Right lobe of liver (tissue), 6 donors: ENCODE measurements at regions not wholly inside any gene's neighbourhood (a gene's known extent, or its start where the extent isn't known, plus 50 kb on each side); places are given as distances from the start of the nearest gene placed in this dataset.

Experiments used
- ATAC-seq, 4 donors: fragments of 200-7000 bp; cut with Tn5 transposase; one replicate each; pipeline ENCODE4 v1.9.1; 2020; ENCODE audit warnings: mild to moderate bottlenecking in 4 of 4, moderate library complexity in 4 of 4
- DNase-seq, 3 donors: peaks; one replicate each; pipeline ENCODE4 v3.0.0-alpha.2; 2020
- H3K27ac ChIP-seq, 3 donors: fragments of 200-600 bp; one replicate each; pipeline ENCODE4 v1.8.0; 2022
- H3K27me3 ChIP-seq, 2 donors: fragments of 200-600 bp; one replicate each; pipeline ENCODE4 v1.8.0; 2022
- H3K36me3 ChIP-seq, 4 donors: fragments of 200-600 bp; sonication (generic) in 1 of 4; one replicate each; pipeline versions ENCODE4 v1.5.1 to v1.8.0; 2017 to 2022; ENCODE audit warnings: control low read depth in 1 of 4
- H3K4me1 ChIP-seq, 4 donors: fragments of 200-600 bp; sonication (generic) in 1 of 4; one replicate each; pipeline versions ENCODE4 v1.5.1 to v1.8.0; 2017 to 2022; ENCODE audit warnings: control low read depth in 1 of 4
- H3K4me3 ChIP-seq, 3 donors: fragments of 200-600 bp; one replicate each; pipeline ENCODE4 v1.8.0; 2022
- H3K9me3 ChIP-seq, 4 donors: fragments of 200-600 bp; sonication (generic) in 1 of 4; one replicate each; pipeline versions ENCODE4 v1.5.1 to v1.8.0; 2017 to 2022; ENCODE audit warnings: control low read depth in 1 of 4
- POLR2A ChIP-seq: fragments of 450-650 bp; IDR thresholded peaks from one replicate; pipeline ENCODE4 v1.6.1; 2017; ENCODE audit warnings: antibody characterized with exemption, mild to moderate bottlenecking
- WGBS: methylation state at CpG from one replicate; pipeline ENCODE4 v1.1.6; 2018; ENCODE audit warnings: low coverage, low lambda C conversion rate; ENCODE audit not compliant: insufficient coverage; ENCODE audit errors: missing lambda C conversion rate; 5-methylcytosine and 5-hydroxymethylcytosine counted together
- intact Hi-C, 2 donors: fragments of 100-400 bp; cut with DNase I; formaldehyde crosslinking; loops; one replicate each; pipeline versions ENCODE4 v1.11.2 to v1.14.1; 2022
- TF ChIP-seq, protein P1 (sequence below), 4 donors: fragments of 200-600 bp in 3 of 4; fragments of 450-650 bp in 1 of 4; IDR thresholded peaks; one replicate each; pipeline versions ENCODE4 v1.5.1 to v1.8.0; 2016 to 2022; ENCODE audit warnings: antibody characterized with exemption in 4 of 4, mild to moderate bottlenecking in 2 of 4
- donor health status: DM: no; HTN: yes; CAD: no.
- donor health status: DM: no; HTN: no; CAD: no.
- donor health status: DM: no; HTN: no; CAD: no.
- donor health status: DM: no; HTN: yes; CAD: no.
- donor health status: DM: no; HTN: yes; CAD: no.

DNA sequence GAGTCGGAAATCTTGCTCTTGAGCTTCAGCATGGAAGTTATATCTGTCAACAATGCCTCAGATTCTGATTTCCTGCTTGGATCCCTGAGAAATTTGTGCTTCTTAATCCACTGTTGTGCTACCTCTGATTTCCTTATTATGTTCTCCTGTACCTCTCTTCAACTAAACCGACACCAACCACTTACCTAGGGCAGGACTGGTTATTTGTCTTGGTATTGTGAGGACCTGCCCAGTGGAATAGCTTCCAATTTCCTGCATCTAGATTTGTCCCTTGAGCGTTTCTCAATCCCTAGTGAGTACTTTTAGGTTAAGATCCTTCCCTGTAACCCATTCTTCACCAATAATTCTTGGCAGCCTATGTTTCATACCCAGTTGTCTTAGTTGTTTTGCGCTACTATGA is 720.5 kb upstream of the ZNF385D start:
- H3K36me3 ChIP-seq = no peaks in the 10 kb centered on the region
- 35% methylated on average over 4 of the region's 4 CpGs for WGBS
- H3K9me3 ChIP-seq = no peaks in the 10 kb centered on the region
- no peaks in the 10 kb centered on the region for H3K27me3 ChIP-seq
- no peak overlapping the region for H3K27ac ChIP-seq
- H3K4me1 ChIP-seq = no peaks in the 10 kb centered on the region
- intact Hi-C loops = no loop called here
- ATAC-seq (no peak), DNase-seq (no peak)
- H3K4me3 ChIP-seq = no peak overlapping the region
- TF ChIP-seq POLR2A = no peak
- TF ChIP-seq, protein P1, sequence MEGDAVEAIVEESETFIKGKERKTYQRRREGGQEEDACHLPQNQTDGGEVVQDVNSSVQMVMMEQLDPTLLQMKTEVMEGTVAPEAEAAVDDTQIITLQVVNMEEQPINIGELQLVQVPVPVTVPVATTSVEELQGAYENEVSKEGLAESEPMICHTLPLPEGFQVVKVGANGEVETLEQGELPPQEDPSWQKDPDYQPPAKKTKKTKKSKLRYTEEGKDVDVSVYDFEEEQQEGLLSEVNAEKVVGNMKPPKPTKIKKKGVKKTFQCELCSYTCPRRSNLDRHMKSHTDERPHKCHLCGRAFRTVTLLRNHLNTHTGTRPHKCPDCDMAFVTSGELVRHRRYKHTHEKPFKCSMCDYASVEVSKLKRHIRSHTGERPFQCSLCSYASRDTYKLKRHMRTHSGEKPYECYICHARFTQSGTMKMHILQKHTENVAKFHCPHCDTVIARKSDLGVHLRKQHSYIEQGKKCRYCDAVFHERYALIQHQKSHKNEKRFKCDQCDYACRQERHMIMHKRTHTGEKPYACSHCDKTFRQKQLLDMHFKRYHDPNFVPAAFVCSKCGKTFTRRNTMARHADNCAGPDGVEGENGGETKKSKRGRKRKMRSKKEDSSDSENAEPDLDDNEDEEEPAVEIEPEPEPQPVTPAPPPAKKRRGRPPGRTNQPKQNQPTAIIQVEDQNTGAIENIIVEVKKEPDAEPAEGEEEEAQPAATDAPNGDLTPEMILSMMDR (IDR thresholded peaks at IDR 0.05) = no peak

DNA sequence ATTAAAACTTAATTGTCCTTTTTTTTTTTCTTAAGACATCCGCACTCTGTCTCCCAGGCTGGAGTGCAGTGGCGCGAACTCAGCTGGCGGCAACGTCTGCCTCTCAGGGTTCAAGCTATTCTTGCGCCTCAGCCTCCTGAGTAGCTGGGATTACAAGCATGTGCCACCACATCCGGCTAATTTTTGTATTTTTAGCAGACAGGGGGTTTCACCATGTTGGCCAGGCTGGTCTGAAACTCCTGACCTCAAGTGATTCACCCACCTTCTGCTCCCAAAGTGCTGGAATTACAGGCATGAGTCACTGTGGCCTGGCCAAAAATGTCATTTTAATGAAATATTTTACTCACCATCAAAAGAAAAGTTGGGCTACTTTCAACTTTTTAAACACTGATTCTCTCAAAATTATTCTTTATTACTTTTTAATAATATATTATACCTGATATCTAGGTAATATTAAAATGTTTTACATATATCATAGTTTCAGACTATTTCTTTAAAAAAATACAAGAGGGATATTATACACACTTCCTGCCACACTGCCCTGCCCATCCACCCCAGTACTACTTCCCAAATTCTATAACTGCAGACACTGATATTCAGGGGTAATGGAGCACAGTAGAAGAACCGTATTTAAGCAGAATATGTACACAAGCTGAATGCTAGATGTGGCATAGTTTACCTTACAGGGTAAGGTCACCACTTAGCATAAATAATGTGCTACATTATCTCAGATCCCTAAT is 723.9 kb upstream of the ZNF385D start:
- intact Hi-C loops = no loop called here
- no peak for ATAC-seq
- TF ChIP-seq, protein P1 (IDR thresholded peaks at IDR 0.05) = no peak
- TF ChIP-seq POLR2A = no peak
- 55% methylated on average over 7 of the region's 8 CpGs for WGBS
- H3K4me3 ChIP-seq = no peak overlapping the region
- H3K9me3 ChIP-seq = no peaks in the 10 kb centered on the region
- H3K27ac ChIP-seq = no peak overlapping the region
- H3K4me1 ChIP-seq = no peaks in the 10 kb centered on the region
- DNase-seq = no peak
- no peaks in the 10 kb centered on the region for H3K27me3 ChIP-seq
- H3K36me3 ChIP-seq = no peaks in the 10 kb centered on the region

DNA sequence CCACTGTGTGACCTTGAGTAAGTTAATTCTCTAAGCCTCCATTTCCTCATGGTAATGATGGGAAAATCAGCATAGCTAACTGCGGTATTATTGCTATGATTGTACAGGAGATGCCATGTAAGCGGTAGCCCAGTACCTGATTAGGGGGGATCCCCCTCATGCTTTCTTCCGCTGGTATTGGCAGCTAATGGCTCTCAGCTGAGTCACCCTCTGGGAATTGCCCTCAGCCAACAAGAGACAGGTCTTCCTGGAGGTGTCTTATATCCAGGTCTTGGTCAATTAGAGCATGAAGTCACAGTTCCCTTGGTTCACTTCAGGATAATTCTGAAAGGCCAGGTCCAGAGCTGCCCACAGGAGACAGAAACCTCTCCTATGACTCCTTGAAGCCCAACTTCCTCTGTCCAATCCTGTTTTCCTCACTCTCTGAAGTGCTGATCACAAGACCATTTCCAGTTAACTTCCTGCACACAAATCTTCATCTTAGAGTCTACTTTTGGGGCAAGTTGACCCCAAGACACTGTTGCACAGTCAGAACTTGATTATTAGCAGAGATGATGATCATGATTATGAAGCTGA is 724.7 kb upstream of the ZNF385D start:
- TF ChIP-seq, protein P1 (IDR thresholded peaks at IDR 0.05) = no peak
- no peak for TF ChIP-seq POLR2A
- Histone ChIP-seq H3K4me3 (no peak overlapping the region), H3K9me3 (no peaks in the 10 kb centered on the region), H3K36me3 (no peaks in the 10 kb centered on the region), H3K27me3 (no peaks in the 10 kb centered on the region), H3K27ac (no peak overlapping the region), H3K4me1 (no peaks in the 10 kb centered on the region)
- no peak for DNase-seq
- WGBS = 77% methylated on average over 3 of the region's 3 CpGs
- no peak for ATAC-seq
- intact Hi-C loops = no loop called here

DNA sequence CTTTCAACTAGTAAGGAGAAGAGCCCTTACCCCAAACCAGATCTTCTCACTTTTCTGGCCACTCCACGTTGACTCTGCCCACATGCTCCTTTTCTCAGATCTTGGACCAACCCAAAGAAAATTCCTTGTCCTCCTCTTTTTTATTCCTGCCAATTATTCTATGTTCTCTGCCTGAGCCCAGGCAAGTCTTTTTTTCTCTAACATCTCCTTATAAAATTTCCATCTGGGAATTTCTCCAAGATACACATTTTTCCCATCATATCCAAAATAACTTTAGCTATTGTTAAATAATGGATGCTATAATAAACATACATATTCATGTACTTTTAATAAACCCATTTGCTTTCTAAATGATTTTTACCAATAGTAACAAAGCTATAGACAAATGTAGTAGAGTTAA is 726.0 kb upstream of the ZNF385D start:
- no peak overlapping the region for H3K4me3 ChIP-seq
- TF ChIP-seq, protein P1 (IDR thresholded peaks at IDR 0.05) = no peak
- TF ChIP-seq POLR2A = no peak
- WGBS = 33% methylated on average over 1 of the region's 1 CpG
- no peaks in the 10 kb centered on the region for H3K9me3 ChIP-seq
- no peak overlapping the region for H3K27ac ChIP-seq
- intact Hi-C loops = no loop called here
- DNase-seq (no peak), ATAC-seq (no peak)
- H3K27me3 ChIP-seq = no peaks in the 10 kb centered on the region
- no peaks in the 10 kb centered on the region for H3K36me3 ChIP-seq
- H3K4me1 ChIP-seq = no peaks in the 10 kb centered on the region
